GM19395 (cell line): ENCODE measurements at regions not wholly inside any gene's neighbourhood (a gene's known extent, or its start where the extent isn't known, plus 50 kb on each side); places are given as distances from the start of the nearest gene placed in this dataset.
"Not testable (repeated sequence)": the region's sequence is repeated elsewhere in the genome, so short reads cannot be mapped to it uniquely, and the experiment has no call there.

Source experiments
- ATAC-seq: cut with Tn5 transposase; IDR thresholded peaks from one replicate; pipeline ENCODE4 v1.9.1; 2021; ENCODE audit warnings: mild to moderate bottlenecking, moderate library complexity; ENCODE audit not compliant: unreplicated experiment

- ATAC-seq = no peak
Measured at GRCh38 chr3:61442696-61443095, 118.7 kb upstream of the PTPRG start.

GRCh38 chr3:61443886-61444285 is 117.5 kb upstream of the PTPRG start:
- no peak for ATAC-seq

DNA sequence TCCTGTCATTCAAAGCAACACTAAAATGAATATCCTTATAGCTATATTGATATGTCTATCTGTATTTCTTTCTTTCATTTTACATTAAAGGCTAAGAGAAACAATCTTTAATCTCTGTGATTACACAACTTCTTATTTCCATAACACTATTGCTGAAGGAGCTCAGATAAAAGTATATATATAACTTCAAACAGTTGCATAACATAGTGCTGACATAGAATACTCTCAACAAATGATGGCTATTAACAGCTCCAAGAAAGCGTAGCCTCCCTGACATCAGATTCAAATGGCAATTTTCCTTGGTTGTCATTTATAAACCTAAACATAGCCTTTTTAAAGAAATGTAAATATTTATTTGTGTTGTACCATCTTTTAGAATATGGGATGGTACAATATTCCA is 116.6 kb upstream of the PTPRG start:
- ATAC-seq = no peak

DNA sequence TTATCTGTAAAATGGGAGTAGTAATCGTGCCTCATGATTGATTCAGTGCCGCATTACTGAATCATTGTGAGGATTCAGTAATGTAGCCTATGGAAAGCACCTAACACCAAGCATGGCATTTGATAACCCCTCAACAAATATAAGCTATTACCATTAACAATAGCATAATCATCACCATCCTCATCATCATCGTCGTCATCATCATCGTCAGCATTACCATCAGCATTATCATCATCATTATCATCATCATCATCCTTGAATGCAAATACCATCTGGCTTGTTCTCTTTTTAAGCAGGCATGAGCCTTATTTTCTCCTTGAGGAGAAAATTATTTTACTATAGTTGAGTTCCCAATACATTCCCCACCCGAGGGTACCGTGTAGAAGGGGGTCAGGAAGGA is 115.4 kb upstream of the PTPRG start:
- no peak for ATAC-seq

- ATAC-seq = no peak
Measured at GRCh38 chr3:61446341-61446740, 115.0 kb upstream of the PTPRG start.

DNA sequence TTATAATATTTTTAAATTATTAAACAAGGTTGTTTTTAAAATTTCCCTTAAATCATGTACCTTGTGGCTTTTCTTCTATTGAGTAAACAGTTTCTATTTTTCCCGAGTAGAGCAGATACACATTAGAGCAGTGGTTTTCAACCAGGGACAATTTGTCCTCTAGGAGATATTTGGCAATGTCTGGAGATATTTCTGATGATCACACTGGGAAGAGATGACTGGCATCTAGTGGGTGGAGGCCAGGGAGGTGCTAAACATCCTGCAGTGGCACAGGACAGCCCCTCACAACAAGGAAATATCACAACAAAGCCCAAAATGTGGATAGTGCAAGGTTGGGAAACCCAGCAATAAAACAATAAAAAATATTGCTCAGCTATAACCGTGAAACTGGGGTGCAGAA is 113.0 kb upstream of the PTPRG start:
- ATAC-seq = no peak

DNA sequence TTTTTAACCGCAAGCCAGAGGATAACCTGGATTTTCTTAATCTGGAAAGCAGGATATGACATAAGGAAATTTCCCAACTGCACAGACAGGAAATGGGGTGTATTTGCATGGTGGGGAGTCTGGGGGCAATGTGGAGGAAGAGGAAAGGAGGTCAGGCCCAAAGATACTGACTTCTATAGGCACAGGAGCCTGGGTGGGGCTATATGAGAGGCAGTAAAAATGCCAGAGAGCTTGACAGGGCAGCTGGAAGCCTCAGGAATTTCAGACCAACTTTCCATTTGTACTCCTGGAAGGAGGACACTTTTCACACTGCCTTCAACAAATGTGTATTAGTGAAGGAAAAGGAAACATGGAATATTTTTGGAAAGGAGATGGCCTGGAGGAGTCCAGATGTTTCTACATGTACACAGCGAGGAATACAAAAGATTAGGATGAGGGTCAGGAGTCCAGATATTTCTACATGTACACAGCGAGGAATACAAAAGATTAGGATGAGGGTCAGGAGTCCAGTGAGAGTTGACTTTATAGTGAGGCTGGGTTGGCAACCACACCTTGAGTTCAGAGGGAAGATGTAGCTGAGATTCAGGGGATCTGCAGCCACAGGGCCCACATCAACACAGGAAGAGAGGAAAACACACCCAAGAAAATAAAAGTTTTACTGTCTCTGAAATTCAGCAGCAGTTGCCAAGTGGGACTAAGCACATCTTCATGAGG is 111.9 kb upstream of the PTPRG start:
- no peak for ATAC-seq

DNA sequence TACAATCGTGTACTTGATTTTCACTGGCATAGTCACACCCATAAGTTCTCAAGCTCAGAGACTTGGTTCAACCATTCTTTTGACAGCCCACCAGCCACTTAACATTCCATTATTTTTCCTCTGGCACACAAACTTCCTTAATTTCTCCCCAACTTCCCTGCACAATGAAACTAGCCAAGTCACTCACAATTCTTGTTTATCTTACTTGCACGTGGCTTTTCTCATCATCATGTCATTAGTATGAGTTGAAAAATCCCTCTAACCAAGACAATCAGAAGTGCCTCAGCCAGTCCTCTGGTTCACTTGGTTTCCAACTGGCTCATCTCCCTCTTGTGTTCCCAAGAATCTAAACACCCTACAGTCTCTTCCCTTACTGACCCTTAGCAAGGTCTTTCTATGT is 110.5 kb upstream of the PTPRG start:
- ATAC-seq = no peak

- no peak for ATAC-seq
Measured at GRCh38 chr3:61451841-61452240, 109.5 kb upstream of the PTPRG start.

GRCh38 chr3:61452535-61453090 is 108.8 kb upstream of the PTPRG start:
- ATAC-seq = no peak

DNA sequence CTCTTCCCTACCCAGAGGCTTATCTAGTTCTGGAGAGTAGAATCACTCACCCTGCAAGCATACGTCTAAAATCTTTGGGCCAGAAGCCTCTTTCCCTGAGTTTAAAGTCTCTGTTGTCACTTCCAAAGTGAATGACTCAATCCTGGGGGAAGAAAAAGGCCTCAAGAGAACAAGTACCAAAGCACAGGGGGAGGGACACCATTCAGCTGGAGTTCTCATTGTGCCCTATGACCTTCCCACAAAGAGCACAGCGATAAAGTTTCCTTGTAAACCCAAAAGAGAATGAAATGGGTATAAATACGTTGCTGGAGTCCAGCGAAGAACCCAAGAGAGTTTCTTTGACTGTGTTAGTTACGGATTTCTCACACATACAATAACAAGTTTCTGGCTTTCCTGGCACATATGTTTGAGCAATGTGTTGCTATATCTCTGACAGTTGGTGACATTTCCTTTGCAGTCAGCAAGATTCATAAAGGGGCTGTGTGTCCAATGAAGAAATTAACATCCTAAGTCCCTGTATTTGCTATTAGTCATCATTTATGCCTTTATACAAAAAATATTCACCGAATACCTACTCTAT is 107.3 kb upstream of the PTPRG start:
- no peak for ATAC-seq

DNA sequence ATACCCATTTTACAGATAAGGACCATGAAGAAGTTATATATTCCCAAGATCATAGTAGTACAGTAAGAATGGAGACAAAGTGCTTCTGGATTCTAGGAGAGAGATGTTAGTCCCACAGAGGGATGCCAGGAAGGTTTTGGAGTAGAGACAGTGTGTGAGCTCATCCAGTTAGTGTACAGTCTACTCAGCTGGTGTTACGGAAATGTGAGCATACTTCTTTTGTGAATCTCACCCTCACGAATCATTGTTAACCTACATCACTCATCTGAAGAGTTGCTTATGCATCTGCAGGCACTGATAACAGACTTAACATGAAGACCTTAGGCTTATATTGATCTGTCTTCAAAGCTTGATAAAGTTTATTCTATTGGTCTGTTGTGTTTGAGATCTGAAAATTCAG is 106.6 kb upstream of the PTPRG start:
- ATAC-seq = no peak

DNA sequence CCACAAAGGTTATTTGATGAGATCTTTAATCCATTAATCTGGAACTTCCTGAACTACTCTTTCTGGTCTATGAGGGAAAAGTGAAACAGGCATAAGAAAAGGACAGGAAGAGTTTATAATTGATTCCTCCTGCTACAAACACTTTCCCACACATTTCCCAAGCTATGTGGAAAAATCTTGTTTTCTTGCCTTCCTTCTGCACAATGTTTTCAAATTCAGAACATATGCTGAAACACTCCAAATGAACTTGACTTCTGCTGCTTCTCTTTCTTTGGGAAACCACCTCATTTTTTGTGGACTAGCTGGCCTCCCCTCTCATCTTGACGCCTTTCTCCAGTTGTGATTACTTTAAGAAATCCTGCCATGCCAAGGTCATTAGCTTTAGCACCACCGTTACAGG is 100.7 kb upstream of the PTPRG start:
- ATAC-seq = no peak

- no peak for ATAC-seq
Measured at GRCh38 chr3:61463191-61463590, 98.2 kb upstream of the PTPRG start.

DNA sequence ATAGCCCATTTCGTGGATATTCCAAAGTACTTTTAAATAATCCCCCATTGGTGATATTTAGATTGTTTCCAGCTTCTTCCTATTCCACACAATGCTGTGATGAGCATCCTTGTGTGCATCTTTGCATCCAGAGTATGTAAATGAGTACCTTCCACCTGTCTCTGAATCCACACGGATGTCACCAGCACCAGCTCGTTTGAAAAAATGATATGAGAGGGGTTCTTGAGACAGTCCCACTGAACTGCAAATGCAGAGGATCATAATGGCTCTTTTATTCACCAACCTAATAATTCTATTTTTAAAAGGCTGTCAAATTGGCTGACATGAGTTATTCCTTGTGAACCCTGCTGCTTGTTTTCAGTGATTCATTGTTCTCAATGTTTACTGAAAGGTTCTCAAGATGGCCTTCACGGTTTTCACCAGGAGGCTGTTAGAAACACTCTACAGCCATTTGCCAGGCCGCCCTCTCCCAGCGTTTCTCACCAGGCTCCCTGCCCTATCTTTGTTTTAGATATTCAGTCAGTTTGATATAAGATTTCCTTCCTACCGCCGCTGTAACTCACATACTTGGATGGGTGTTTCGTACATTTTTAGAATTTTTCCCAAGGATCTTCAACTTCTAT is 96.7 kb upstream of the PTPRG start:
- no peak for ATAC-seq

DNA sequence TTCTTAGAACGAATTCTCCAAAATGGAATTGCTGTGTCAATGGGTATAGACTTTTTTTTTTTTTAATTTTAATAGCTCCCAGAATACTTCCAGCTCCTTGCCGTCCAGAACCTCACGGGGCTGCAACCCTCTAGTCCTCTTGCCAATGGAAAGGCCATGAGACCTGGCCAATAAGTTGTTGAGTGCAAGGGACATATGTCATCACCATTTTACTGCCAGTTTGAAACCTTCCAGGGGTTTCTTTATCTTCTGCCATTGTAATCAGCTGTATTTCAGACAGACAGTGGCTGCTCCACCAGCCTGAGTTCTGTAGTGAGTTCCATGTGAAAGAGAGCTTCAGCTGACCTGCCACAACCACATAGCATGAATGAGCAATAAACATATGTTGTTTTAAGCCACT is 95.0 kb upstream of the PTPRG start:
- no peak for ATAC-seq

DNA sequence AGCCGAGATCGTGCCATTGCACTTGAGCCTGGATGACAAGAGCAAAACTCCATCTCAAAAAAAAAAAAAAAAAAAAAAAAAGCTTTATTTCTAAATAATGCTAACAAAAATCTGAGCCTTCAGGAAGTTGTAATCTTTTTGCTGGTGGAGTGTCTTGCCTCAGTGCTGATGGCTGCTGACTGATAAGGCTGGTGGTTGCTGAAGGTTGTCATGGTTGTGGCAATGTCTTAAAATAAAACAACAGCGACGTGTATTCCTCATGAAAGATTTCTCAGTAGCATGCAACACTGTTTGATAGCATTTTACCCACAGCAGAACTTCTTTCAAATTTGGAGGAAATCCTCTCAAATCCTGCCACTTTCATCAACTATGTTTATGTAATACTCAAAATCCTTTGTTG is 77.4 kb upstream of the PTPRG start:
- ATAC-seq = no peak

GRCh38 chr3:61493339-61493738 is 68.0 kb upstream of the PTPRG start:
- no peak for ATAC-seq

- not testable (repeated sequence) for ATAC-seq
Measured at GRCh38 chr3:61494309-61494708, 67.1 kb upstream of the PTPRG start.

- no peak for ATAC-seq
Measured at GRCh38 chr3:61497463-61497862, 63.9 kb upstream of the PTPRG start.

GRCh38 chr3:61505197-61505596 is 56.2 kb upstream of the PTPRG start:
- no peak for ATAC-seq

- no peak for ATAC-seq
Measured at GRCh38 chr3:61507946-61508345, 53.4 kb upstream of the PTPRG start.
